GM13977 (cell line): ENCODE measurements at regions not wholly inside any gene's neighbourhood (a gene's known extent, or its start where the extent isn't known, plus 50 kb on each side); places are given as distances from the start of the nearest gene placed in this dataset.
"Not testable (repeated sequence)": the region's sequence is repeated elsewhere in the genome, so short reads cannot be mapped to it uniquely, and the experiment has no call there.

Experiments
- DNase-seq: peaks from one replicate; pipeline ENCODE4 v3.0.0; 2012; ENCODE audit warnings: low spot score
- in situ Hi-C: fragments of 300-500 bp; cut with MboI; formaldehyde crosslinking; loops from one replicate; pipeline ENCODE4 v1.12.0; 2022; ENCODE audit warnings: low sequenced_read_pairs, low pct_unique_long_range_greater_than_20kb, mixed read lengths, inconsistent platforms; ENCODE audit not compliant: unreplicated experiment
- TF ChIP-seq, protein P1 (sequence below): IDR thresholded peaks from 2 replicates; pipeline ENCODE4 v1.5.1; 2012; ENCODE audit warnings: mild to moderate bottlenecking, control low read depth; ENCODE audit not compliant: insufficient read depth; ENCODE audit errors: extremely low read depth, missing control alignments

GRCh38 chr13:40047322-40047771 lies 391.9 kb downstream of the COG6 start:
- peak; percentile 20 for DNase-seq
- TF ChIP-seq, protein P1, sequence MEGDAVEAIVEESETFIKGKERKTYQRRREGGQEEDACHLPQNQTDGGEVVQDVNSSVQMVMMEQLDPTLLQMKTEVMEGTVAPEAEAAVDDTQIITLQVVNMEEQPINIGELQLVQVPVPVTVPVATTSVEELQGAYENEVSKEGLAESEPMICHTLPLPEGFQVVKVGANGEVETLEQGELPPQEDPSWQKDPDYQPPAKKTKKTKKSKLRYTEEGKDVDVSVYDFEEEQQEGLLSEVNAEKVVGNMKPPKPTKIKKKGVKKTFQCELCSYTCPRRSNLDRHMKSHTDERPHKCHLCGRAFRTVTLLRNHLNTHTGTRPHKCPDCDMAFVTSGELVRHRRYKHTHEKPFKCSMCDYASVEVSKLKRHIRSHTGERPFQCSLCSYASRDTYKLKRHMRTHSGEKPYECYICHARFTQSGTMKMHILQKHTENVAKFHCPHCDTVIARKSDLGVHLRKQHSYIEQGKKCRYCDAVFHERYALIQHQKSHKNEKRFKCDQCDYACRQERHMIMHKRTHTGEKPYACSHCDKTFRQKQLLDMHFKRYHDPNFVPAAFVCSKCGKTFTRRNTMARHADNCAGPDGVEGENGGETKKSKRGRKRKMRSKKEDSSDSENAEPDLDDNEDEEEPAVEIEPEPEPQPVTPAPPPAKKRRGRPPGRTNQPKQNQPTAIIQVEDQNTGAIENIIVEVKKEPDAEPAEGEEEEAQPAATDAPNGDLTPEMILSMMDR: no peak
- in situ Hi-C loops: no loop called here

DNA sequence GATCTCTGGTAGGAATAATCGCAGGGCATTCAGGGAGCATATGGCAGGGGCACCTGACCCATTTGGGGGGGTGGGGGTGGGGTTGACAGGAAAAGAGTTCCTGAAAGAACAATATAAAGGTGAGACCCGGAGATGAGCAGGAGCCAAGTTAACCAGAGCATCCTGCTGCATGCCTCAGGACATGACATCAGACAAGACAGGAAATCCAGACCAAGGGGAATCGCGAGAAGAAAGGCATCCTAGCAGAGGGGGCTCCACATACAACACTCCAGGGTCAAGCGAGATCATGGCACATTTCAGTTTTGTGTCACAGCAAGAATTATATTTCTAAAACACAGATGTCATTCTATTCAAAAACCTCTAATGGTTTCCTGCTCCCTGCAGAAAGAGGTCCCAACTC lies 393.1 kb downstream of the COG6 start:
- no peak for DNase-seq
- TF ChIP-seq, protein P1: no peak
- in situ Hi-C loops: no loop called here

- no peak for DNase-seq
- in situ Hi-C loops: no loop called here
- TF ChIP-seq, protein P1: no peak
Observed at GRCh38 chr13:40052954-40053353, 397.5 kb downstream of the COG6 start.

- TF ChIP-seq, protein P1: no peak
- no peak for DNase-seq
- in situ Hi-C loops: no loop called here
Observed at GRCh38 chr13:40053401-40053800, 397.9 kb downstream of the COG6 start.

DNA sequence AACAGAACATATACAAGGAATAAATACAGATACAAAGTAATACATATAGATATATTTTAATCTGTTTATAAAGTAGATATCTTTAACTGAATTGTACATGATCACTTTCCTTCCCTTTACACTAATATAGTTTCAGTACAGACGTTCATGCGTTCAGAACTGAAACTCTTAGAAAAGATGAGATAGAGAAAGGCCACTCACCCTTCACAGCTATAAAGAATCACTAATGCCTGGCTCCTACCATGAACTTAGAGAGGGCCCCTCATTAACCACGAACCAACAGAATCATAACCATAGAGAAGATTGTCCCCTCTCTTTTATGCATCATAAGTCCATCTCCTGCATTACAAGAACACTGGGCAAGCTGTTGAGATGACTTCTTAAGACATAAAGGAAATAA lies 399.0 kb downstream of the COG6 start:
- in situ Hi-C loops, DNase-seq: not testable (repeated sequence)

DNA sequence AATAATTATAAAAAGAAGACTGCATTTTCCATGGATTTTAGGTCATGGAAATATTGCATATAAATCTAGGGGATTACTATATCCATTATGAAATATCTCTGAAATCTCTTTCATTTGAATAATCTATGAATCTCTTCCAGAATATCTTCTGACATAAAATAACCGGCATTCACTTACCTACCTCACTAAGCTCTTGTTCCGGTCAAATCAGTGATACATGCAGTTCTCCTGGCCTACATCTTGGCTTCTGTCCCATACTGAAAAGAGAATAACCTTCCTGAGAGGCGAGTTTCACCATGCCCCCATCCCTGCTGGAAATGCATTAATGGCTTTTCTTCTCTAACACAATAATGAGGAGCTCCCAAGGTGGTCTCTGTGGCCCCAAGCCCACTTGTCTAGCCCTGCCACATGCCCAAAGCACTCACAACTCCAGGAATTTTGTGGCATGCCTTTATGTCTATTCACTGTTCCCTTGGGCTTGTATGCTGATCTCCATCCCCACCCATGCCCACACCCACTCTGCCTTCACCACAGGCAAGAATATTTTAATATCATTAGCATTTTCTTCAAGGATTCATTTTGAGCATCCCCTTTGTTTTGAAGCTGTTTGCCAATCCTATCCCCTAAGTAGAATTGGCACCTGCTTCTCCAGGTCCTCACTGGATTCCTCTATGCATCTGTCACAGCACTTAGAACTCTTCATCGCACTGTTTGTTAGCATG lies 401.6 kb downstream of the COG6 start:
- TF ChIP-seq, protein P1: no peak
- in situ Hi-C loops: no loop called here
- no peak for DNase-seq

DNA sequence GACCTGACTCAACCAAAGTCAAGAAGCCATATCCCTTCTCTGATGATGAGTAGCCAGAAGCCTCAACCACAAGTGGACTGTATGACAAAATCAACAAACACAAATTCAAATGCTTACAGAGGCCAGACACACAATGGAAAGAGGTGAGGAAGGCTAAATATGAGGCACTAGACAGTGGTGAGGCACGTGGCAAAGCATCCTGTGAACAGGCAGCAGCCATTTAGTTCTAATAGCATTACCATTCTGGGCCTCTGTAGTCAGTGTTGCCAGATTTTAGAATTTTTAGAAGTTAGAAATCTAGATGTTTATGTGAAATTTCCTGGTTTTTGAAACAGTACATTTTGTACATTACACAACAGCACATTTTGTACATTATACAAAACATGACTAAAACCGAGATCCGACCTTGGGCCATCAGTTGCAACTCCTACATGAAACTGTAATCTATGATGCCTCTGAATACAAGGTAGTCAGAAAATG lies 403.3 kb downstream of the COG6 start:
- DNase-seq: no peak
- in situ Hi-C loops: no loop called here
- TF ChIP-seq, protein P1: no peak
